Activated CD4-positive, alpha-beta T cell treated with anti-CD3 and anti-CD28 coated beads, Interleukin-2, amount 10 ng/mL, durations not matched to agents 24 days and 14 days (primary cell): ENCODE measurements at regions not wholly inside any gene's neighbourhood (a gene's known extent, or its start where the extent isn't known, plus 50 kb on each side); places are given as distances from the start of the nearest gene placed in this dataset.

Experiments
- DNase-seq: peaks from one replicate; pipeline ENCODE4 v3.0.0; 2022
- H3K27ac Mint-ChIP-seq: one replicate; pipeline ENCODE4 v1.8.0; 2022; ENCODE audit warnings: mild to moderate bottlenecking, mixed read lengths
- H3K27me3 Mint-ChIP-seq: one replicate; pipeline ENCODE4 v1.8.0; 2022; ENCODE audit warnings: mixed read lengths
- H3K36me3 Mint-ChIP-seq: one replicate; pipeline ENCODE4 v1.8.0; 2022; ENCODE audit warnings: low read depth, mild to moderate bottlenecking, mixed read lengths
- H3K4me1 Mint-ChIP-seq: one replicate; pipeline ENCODE4 v1.8.0; 2021; ENCODE audit warnings: mixed read lengths
- H3K4me3 Mint-ChIP-seq: one replicate; pipeline ENCODE4 v1.8.0; 2022; ENCODE audit warnings: mild to moderate bottlenecking, moderate library complexity, mixed read lengths
- H3K9me3 Mint-ChIP-seq: one replicate; pipeline ENCODE4 v1.8.0; 2021; ENCODE audit warnings: mixed read lengths
- intact Hi-C: fragments of 100-400 bp; cut with micrococcal nuclease; formaldehyde crosslinking; loops from one replicate; pipeline ENCODE4 v1.15.1; 2023

DNA sequence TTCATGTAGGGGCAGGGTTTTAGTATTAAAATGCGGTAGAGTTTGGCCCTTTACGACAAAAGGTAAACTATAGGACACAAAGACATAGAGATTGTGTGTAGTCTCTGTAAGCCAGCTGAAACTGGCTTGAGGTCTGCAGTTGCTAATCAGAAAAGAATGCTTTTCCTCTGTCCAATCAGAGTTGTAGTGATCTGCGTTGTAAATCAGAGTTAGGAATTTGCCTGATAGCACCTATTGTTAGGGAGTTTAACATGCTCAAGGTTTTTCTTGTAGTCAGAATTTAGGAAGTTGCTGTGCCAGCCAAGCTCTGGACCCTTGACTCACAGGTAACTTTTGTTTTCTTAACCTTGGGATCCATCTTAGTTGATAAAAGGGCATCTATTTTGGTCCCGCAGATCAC, 61.2 kb upstream of the VTCN1 start:
- Mint-ChIP-seq H3K27ac (no peak overlapping the region), H3K9me3 (no peaks in the 10 kb centered on the region)

DNA sequence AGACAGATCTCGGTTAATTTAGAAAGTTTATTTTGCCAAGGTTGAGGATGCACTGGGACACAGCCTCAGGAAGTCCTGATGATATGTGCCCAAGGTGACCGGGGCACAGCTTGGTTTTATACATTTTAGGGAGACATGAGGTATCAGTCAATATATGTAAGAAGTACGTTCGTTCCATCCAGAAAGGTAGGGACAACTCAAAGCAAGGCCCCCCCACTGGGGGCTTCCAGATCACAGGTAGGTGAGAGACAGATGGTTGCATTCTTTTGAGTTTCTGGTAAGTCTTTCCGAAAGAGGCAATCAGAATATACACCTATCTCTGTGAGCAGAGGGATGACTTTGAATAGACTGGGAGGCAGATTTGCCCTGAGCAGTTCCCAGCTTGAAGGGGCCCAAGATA, 60.4 kb upstream of the VTCN1 start:
- intact Hi-C loops: no loop called here
- H3K4me1 Mint-ChIP-seq: no peaks in the 10 kb centered on the region
- peaks cover 12% of the 10 kb centered on the region for H3K27me3 Mint-ChIP-seq
- H3K27ac Mint-ChIP-seq: no peak overlapping the region
- no peak for DNase-seq
- H3K4me3 Mint-ChIP-seq: no peak overlapping the region
- no peaks in the 10 kb centered on the region for H3K9me3 Mint-ChIP-seq
- no peaks in the 10 kb centered on the region for H3K36me3 Mint-ChIP-seq

More for the DNA sequence above, 61.2 kb upstream of the VTCN1 start:
- no peak for DNase-seq
- Mint-ChIP-seq H3K4me1 (no peaks in the 10 kb centered on the region), H3K27me3 (peaks cover 12% of the 10 kb centered on the region), H3K4me3 (no peak overlapping the region), H3K36me3 (no peaks in the 10 kb centered on the region)
- intact Hi-C loops: no loop called here

DNA sequence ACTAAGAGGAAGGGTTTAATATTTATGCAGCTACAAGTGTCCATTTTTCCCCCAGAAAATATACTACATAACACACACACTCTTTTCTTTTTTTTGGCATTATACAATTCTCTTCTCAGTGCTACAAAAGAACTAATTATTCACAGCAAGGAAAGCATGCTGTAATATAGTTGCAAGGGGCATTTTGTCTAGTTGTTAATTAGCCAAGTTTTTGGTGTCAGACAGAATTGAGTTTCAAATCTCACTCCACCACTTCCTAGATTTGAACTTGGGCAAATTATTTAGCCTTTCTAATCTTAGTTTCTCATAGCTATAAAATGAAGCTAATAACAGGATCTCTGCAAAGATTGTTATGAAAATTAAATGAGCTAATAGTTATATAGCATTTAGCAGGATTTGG, 60.0 kb upstream of the VTCN1 start:
- Mint-ChIP-seq H3K27me3 (peaks cover 12% of the 10 kb centered on the region), H3K36me3 (no peaks in the 10 kb centered on the region), H3K9me3 (no peaks in the 10 kb centered on the region), H3K27ac (no peak overlapping the region), H3K4me3 (no peak overlapping the region), H3K4me1 (no peaks in the 10 kb centered on the region)
- DNase-seq: no peak
- intact Hi-C loops: no loop called here

DNA sequence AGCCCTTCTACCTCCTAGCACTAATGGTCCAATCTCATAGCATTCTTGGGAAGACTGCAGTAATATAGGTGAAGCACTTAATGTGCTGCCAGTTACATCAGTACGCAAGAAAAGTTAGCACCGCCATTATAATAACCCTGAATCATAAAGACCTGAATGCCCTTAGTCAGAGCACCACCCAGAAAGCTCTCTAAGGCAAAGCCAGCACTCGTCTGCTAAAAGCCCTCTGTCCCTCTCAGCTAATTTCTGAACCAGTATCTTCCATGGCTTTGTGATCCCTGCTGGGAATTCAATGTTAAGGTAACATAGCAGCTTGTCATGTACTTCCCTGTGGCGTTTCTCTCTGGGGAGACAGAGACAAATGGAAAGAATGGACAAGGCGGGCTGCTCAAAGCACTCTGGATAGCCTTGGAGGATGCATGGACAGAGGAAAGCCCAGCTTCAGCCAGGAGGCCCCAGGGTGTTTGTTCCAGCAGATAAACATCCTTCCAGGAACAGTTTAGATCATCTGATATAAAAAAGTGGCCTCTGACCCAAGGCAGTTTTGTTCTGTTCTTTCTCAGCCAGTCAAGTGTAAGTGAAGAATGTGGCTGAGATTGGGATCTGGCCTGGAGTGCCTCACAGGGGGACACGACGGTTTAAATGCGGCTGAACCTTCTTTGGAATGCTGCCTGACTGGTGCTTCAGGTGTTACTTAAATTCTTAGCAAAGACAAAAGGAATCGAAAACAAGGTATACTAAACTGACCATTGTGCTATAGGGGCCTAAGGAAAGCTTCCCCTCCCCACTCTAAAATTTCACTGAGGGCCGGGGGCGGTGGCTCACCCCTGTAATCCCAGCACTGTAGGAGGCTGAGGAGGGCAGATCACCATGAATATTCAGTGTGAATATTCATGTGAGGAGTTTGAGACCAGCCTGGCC, 58.1 kb upstream of the VTCN1 start:
- Mint-ChIP-seq H3K9me3 (no peaks in the 10 kb centered on the region), H3K27me3 (peaks cover 12% of the 10 kb centered on the region), H3K36me3 (no peaks in the 10 kb centered on the region), H3K27ac (no peak overlapping the region), H3K4me1 (no peaks in the 10 kb centered on the region), H3K4me3 (no peak overlapping the region)
- no peak for DNase-seq
- intact Hi-C loops: no loop called here

DNA sequence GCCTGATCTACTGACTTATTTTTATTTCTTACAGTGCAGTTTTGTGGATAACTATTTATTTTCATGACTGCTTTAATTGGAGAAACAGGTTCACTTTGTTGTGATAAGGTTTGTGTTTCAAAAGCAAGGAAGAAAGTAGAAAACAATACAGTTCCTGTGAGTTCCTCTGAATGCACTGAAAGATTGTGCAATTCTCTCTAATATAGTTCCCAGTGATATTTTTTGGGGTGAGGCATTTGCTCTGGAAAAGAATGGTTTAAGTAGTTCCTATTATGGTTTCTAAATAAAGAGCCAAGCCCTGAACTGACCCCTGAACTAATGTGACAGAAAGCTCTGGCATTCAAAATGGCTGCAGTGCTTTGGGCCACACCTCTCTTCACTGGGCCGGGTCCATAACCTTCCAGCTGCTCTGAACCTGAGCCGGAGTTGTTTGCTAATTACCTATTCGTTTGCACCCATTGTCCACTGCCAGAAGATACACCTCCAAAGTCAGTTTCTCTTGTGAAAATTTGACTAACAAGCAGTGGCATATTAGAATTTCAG, 56.6 kb upstream of the VTCN1 start:
- no peak for DNase-seq
- no peak overlapping the region for H3K27ac Mint-ChIP-seq
- intact Hi-C loops: no loop called here
- H3K9me3 Mint-ChIP-seq: no peaks in the 10 kb centered on the region
- H3K4me1 Mint-ChIP-seq: no peaks in the 10 kb centered on the region
- peaks cover 12% of the 10 kb centered on the region for H3K27me3 Mint-ChIP-seq
- H3K36me3 Mint-ChIP-seq: no peaks in the 10 kb centered on the region
- H3K4me3 Mint-ChIP-seq: no peak overlapping the region

DNA sequence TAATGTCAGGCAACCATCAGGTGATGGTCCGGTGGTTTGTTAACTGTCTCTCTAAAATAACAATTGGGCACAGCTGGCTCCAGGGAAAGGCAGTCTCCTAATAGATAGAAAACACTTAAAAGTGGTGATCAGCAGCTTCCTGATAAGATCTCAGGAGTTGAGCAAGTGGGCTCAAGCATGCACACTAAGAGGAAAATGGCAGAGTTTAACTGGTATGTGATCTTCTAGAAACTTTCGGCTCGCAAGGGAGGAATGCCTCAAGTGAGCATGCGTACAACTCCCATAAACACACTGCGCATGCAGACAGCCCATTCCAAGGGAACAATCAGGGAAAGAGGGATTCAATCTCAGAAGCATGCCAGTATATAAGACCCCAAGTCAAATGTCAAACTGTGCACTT, 52.2 kb upstream of the VTCN1 start:
- H3K4me3 Mint-ChIP-seq: no peak overlapping the region
- intact Hi-C loops: no loop called here
- DNase-seq: no peak

DNA sequence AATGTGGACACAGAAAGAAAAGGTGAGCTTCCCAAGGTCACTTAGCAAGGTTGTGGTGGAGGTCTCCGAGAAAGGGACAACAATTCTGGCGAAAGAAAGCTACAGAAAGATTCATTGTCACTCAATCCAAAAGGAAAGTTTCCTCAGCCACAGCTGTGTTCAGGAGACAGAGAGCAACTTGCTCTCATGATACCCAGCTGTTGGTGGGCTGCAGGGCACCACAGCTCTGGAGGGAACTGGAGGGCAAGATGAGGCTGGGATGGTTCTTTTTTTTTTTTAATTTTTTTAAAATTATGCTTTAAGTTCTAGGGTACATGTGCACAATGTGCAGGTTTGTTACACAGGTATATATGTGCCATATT, 50.7 kb upstream of the VTCN1 start:
- no peak for DNase-seq
- Mint-ChIP-seq H3K27me3 (peaks cover 1% of the 10 kb centered on the region), H3K4me3 (no peak overlapping the region), H3K27ac (no peak overlapping the region), H3K36me3 (no peaks in the 10 kb centered on the region), H3K9me3 (peaks cover 11% of the 10 kb centered on the region), H3K4me1 (no peaks in the 10 kb centered on the region)
- intact Hi-C loops: no loop called here

More for the DNA sequence above, 52.2 kb upstream of the VTCN1 start:
- Mint-ChIP-seq H3K9me3 (peaks cover 6% of the 10 kb centered on the region), H3K4me1 (no peaks in the 10 kb centered on the region), H3K36me3 (no peaks in the 10 kb centered on the region), H3K27me3 (no peaks in the 10 kb centered on the region), H3K27ac (no peak overlapping the region)

DNA sequence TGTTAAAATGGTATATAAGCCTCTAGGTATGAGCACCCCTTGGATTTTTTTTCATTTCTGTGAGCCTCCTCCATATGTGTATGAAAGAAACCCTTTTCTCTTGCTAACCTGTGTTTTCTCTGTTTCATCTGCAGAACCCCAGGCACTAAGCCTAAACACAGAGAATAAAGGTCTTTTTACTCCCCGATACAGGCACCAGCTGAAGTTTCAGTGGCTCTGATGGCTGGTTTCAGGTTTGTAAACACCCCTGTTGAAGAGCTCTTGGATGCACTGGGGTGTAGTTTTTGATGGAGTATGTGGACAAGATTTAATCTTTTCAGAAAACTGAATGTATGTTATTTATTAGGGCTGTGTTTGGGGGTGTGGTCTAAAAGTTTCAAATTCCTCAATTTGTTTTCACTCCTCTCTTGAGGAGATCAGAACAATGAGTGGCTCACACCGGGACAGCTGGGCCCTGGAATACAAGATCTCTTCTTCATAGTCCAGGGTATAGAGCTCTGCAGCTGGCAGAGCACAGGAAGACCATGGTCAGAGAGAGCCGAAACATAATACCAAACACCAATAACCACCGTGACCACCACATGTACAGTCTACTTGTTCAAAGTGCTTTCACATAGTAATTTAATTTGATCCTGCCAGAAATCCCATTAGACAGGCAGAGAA, 50.2 kb upstream of the VTCN1 start:
- intact Hi-C loops: no loop called here

More for the DNA sequence above, 50.2 kb upstream of the VTCN1 start:
- no peak overlapping the region for H3K4me3 Mint-ChIP-seq
- peaks cover 3% of the 10 kb centered on the region for H3K27me3 Mint-ChIP-seq
- H3K27ac Mint-ChIP-seq: no peak overlapping the region
- peaks cover 11% of the 10 kb centered on the region for H3K9me3 Mint-ChIP-seq
- no peaks in the 10 kb centered on the region for H3K36me3 Mint-ChIP-seq
- DNase-seq: no peak
- no peaks in the 10 kb centered on the region for H3K4me1 Mint-ChIP-seq
